Activated naive CD4-positive, alpha-beta T cell treated with anti-CD3 and anti-CD28 coated beads, Interleukin-2, amount 50 U/mL, for 16 hours (primary cell): ENCODE measurements at regions not wholly inside any gene's neighbourhood (a gene's known extent, or its start where the extent isn't known, plus 50 kb on each side); places are given as distances from the start of the nearest gene placed in this dataset.

Experiments
- DNase-seq: peaks from one replicate; pipeline ENCODE4 v3.0.0-alpha.2; 2020

DNA sequence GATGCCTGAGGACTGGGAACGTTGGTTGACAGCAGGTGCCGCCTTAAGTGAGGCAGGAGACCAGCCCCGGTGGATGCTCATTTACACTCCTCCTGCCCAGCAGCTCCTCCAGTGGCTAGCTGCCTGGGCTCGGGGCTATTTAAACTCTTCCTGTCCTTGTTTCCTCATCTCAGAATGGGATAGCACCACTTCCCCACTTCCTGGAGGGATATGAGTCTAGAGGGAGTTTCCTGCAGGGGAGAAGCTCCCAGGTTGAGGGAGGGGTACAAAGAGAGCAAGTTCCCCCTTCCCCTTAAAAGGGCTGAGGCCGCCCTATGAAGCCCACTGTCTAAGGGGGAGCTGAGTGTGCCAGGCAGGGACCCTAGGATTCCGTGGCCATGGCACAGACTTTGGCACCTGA, 311.2 kb downstream of the AACS start:
- no peak for DNase-seq

DNA sequence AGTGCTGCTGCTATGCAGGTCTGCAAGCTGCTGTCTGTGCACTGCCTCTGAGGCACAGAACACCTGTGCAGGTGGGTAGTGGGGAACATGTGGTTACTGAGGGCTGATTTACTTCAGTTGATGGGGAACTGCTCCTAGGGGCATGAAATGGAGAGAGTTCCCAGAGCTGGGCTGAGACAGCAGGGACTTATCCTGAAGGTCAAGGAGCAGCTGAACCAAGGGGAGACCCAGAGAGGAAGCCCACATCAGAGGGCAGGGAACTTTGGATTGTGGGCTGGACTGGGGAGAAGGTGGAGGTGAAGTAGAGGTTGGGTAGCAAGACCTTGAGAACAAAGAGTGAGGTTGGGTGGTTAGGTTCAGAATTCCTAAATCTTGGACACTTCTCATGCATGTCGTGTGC, 311.9 kb downstream of the AACS start:
- no peak for DNase-seq

DNA sequence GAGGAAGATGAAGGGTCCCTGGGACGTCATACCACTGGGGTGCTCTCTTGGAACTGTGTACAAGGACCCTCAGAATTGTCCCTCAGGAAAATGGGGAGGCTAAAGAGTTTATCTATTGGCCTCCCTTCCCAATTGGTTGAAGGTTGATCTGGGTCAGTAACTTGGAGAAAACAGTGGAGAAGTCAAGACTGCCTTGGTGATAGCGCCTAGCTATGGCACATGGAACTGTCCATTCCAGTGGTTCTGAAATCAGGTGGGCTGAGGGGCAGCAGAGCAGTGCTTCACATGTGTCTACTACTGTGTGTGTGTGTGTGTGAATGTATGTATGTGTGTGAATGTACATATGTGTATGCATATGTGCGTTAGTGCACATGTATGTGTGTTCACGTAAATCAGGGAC, 316.1 kb downstream of the AACS start:
- no peak for DNase-seq

DNA sequence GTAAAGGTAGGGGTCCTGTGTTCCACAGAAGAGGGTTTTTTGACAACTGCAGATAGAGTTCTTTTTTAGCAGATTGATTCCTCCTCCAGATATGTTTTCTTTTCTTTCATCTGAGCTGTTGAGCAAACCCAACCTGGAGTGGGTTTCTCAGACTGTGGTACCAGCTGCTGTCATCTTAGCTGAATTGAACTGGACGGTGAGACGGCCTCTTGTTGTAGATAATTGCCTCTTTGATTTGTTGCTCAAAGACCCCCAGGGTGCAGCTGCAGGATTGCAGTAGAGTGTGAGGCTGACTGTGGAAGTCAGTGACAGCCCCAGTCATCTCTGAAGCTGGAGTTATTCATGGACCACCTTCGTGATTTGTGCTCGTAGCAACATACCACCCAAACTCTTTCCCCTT, 317.7 kb downstream of the AACS start:
- DNase-seq: no peak

DNA sequence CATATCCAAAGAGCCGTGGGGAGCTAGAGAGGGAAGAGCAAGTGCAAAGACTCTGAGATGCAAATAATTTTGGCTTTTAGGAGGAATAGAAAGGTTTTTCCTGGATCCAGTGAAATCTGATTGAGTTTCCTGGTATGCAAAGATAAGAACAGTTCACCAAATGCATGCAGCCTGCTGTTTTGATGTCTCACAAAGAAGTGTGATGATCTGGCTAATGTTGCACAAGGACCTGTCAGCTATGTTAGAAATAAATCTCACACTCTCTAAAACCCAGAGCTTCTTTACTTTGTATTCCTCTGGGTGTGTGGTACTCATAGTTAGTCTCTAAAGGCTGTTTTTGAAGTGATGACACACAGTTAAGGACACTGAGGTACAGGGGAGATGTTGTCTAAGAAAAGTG, 321.4 kb downstream of the AACS start:
- DNase-seq: no peak

DNA sequence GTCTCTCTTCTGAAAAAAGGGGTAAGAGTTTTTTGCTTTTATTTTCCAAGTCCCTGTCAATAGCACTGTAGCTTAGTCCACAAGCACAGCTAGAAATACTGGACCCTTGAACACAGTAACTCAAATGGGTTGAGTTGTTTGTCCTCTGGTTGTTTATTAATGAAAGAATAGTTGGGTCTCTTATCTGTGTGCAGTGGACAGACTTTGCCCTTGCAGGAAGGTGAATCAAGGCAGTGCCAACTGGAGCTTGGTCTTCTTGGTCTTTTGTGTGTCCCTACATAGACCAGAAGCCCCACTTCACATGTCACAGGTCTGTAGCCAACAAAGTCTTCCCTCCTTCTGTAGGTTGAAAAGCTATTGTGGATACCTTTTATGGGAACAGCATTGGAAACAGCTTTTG, 322.0 kb downstream of the AACS start:
- no peak for DNase-seq

DNA sequence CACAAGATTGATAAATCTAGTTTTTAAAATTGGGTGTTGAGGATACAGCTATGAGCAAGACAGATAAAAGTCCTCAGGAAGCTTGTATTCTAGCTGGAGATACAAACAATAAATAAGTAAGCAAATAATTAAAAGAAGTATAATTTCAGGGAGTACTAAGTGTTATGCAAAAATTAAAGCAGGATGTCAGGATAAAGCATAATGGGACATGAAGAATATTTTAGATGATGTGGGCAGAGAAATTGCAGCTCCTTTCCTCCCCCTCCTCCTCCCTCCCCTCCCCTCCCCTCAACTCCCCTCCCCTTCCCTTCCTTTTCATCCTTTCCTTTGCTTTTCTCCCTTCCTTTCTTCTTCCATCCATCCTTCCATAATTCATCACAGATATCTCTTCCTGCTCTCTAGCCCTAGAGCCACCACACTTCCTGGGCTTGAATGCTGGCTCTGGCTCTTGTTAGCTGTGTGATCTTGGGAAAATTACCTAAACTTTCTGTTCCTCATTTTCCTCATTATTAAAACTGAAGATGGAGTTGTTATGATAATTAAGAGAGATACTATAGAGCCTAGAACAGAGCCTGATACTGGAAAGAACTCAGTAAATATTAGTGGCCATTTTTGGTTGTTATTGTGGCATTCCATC, 323.9 kb downstream of the AACS start:
- no peak for DNase-seq

DNA sequence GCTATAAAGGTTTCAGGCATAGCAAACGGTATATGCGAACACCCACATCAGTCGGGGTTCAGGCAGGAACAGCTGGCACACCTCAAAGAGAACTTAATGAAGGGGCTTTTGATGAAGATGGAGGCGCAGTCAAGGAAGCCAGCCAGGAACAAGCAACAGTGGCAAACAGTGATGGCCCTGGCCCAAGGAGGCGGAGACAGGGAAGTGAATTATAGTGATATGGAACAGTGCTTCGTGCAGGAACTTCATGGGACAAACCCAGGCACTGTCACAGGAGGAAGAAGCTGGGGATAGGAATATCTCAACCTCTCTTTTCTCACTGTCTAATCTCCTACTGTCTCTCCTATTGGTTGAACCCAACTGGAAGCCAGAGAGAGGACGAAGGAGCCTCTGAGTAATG, 328.3 kb downstream of the AACS start:
- DNase-seq: no peak

DNA sequence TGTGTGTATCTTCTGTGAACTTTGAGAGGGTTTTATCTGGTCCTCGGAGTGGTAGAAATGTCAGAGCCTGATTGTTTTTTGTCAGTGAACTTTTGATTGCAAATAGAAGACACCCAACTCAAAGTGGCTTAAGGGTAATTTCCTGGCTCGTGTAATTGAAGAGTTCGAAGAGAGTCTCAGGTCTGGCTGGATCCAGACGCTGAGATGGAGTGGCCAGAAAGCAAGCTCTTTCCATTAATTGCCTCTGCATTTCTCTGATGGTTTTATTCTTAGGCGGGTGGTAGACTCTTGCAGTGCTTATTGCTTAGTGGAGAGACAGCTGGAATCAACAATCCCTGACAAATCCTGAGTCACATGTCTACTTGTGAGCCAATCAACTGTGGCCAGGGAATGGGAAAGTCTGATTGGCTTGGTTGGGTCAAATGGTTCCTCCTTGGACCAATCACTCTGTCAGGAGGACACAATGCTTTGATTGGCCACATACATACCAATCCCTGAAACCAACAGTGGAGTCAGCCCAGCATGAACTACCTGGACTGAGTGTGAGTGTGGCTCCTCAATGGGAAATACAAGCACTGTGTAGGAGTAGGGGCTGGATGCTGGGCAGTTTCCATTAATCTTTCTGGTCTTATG, 330.5 kb downstream of the AACS start:
- no peak for DNase-seq

DNA sequence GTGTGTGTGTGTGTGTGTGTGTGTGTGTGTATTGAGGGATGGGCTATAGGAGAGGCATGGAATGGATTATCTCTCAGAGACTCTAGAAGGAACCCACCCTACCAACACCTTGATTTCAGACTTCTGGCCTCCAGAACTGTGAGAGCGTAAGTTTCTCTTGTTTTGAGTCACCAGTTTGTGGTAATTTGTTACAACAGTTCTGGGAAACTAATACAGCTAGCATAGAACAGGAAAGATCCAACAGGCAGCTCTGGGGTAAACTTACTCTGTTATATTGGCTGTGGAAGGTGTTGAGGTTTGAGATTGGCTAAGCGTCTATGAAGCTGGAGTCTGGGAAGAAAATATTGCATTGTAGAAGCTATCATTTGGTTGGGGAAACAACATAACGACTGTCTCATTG, 334.3 kb downstream of the AACS start:
- no peak for DNase-seq

DNA sequence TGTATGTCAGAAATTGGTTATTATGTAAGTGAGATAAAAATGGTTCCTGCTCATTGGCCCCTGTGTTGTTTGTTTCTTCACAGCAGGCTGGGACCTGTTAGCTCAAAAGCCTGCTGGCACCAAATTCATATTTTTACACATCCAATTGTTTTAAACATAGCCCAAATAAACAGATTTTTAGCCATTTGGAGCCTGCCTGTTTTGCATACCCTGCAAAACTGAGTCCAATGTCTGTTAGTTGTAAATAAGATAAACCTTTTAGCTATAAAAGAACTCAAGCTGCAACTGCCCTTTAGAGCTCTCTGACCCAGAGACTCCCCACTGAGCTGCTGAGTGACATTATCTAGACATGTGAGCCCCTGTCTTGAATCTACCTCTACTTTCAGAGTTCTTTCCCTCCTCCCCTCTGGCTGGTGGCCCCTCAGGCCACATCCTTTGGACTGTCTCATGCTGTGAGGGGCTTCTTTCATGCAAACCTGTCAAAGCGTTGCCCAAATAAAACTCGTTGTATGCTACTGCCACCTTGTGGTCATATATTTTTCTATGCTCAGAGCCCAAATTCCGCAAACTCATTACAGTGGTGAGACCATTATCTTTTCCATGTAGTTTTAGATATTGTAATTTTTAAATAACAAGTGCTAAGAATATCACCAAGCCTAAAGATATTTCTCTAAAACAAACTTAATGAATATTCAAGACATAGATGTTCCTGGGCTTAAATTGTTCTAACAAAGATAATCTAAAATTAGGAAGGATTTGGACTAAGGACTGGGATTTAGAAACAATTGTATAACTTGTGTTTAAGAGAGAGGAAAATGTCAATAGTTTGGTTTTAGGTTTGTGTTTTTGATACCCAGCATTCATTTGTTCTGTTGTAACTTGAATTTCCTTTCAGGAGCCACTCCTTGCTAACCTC, 337.9 kb downstream of the AACS start:
- DNase-seq: no peak

DNA sequence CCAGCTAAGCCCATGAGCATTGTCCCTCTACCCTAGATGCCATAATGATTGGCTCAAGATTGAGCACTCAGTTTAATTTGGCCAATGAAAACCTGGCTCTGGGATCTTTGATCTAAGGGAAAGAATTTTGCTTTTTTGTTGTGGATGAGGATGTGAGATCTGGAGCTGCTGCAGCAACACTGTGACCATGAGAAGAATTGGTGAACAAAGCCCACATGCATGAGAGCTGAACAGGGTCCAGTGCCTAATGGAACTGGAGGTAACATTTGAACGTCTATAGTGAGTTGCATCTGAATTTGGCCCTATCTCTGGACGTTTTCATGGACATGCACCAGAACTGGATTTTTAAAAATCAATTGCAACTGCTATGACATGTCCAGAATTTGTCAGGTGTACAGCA, 338.6 kb downstream of the AACS start:
- DNase-seq: no peak

DNA sequence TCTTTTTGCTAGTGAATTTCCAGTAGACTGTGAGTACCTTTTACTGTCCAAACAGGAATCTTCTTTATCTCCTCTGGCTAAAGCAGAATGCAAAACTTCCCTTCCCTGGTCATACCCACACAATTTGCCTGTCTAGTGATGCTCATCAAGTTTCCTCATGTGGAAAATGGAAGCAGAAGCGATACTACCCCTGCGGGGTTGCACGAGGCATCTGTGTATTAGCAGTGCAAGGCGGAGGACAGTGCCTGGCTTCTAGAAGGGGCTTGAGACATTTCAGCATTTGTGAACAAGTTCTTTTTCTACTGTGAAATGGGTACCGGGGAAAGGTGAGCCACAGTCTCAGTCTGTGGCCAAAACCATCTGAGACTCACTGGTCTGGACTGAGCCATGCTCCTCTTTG, 340.9 kb downstream of the AACS start:
- DNase-seq: no peak

DNA sequence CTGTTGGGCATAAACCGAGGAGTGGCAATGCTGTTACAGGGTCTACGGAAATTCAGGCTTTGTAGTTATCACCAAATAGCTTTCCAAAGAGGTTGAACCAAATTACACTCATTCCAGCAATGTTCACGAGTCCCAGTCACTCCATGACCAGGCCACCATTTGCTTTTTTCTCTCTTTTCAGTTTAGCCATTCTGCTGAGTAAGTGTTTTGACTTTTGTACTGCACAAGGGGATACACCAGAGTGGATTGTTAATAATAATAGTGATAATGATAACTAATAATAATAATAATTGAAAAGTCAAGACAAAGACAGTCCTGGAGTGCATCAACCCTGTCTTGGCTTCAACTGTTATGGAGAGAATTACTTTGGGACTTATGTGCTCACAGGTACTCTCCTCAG, 343.5 kb downstream of the AACS start:
- no peak for DNase-seq

DNA sequence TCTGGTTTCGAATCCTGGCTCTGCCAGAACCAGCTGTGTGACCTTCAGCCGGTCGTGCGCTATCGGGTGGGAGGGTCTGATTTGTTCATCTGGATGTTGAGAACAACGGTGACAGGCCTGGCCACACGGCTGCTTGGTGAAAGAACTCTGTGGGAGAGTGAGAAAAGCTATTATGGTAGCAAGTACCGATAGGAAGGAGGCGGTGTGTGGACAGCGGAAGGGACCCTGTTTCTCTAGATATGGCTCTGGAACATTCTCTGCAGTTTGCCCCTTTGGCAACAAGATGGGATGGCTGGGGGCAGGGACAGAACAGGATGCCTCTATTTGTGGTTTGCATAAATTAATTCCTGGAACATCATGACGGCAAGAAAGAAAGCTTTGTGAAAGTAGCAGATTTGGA, 347.3 kb downstream of the AACS start:
- no peak for DNase-seq

DNA sequence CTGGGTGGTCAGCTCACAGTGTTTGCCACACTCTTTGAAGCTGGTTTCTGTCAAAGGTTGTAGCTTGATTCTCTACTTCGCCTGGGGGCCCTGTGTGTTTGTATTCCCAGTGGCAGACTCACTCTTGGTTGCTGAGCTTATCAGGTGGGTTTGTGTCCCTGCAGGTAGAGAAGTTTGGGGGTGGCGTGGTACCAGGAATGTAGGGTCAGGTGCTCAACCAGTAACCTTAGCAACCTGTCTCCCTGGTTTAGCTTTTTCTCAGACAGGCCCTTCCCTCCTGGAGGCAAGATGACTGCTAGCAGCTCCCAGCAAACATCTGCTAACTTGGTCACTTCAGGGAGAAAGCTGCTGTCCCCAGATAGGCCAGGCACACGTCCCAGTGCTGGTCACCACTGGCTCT, 352.2 kb downstream of the AACS start:
- no peak for DNase-seq

DNA sequence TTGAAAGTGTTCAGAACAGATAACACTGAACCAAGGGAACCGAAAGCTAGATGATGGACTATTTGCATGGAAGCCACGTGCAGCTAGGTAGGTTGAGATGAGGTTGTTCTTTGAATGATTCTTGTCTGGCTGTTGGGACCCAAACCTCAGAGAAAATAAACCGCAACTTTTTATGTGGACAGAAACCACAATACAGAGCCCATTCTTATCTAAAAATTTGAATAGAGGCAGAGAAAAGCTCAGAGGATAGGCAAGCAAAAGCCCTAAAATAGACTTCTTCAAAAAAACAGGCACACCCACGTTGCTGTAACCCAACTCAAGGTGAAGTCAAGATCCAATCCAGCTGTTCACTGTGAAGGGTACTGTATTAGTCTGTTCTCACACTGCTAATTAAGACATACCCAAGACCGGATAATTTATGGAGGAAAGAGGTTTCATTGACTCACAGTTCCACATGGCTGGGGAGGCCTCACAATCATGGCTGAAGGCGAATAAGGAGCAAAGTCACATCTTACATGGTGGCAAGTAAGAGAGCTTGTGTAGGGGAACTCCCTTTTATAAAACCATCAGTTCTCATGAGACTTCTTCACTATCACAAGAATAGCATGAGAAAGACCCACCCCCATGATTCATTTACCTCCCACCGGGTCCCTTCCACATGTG, 353.8 kb downstream of the AACS start:
- no peak for DNase-seq

DNA sequence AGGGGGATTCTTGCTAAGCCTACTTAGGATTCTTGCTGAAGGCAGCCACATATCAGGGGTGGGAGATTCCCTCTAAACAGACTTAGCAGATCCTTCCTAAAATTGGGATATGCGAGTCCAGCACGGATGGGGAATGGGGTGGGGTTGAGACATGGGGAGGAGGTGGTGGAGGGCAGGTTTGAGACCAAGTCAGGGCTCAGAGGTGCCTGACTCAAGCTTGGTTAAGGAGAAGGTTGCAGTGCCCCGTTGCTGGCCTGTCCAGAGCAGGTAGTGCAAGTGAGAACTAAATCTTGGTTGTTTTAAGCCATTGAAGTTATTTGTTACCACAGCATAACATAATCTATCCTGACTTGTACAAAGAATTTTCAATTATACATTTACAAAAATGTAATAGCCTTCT, 359.7 kb downstream of the AACS start:
- no peak for DNase-seq

DNA sequence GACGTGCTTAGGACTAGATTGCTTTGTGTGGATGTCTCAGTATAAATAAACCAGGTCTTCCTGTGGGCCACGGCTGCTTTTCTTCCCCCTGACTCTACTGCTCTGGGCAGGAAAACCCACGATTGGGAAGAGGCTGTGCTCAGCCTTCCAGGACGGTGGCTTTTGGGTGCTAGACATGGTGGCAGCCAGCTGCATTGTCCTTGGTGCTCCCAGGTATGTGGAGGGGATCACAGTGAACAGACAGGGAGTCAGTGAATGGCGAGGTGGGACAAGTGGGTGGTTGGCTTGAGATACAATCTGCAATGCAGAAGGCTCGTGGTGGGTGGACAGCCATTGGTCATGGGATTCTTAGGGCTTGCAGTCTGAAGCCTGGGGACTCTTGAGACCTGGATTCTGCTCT, 366.3 kb downstream of the AACS start:
- DNase-seq: no peak

DNA sequence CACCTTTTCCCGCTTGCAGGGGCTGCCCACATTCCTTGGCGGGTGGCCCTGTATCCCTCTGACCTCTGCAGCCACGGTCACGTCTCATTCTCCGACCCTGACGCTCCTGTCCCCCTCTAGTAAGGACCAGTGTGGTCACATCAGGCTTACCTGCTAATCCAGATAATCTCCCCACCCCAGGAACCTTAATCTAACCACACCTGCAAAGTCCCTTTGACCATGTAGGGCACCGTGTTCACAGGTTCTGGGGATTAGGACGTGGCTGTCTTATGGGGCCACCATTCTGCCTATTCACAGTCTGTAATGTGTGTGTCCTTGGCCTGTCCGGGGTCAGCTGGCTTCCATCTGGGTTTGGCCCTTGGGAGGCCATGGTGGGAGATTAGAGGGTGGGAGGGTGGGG, 368.9 kb downstream of the AACS start:
- no peak for DNase-seq

DNA sequence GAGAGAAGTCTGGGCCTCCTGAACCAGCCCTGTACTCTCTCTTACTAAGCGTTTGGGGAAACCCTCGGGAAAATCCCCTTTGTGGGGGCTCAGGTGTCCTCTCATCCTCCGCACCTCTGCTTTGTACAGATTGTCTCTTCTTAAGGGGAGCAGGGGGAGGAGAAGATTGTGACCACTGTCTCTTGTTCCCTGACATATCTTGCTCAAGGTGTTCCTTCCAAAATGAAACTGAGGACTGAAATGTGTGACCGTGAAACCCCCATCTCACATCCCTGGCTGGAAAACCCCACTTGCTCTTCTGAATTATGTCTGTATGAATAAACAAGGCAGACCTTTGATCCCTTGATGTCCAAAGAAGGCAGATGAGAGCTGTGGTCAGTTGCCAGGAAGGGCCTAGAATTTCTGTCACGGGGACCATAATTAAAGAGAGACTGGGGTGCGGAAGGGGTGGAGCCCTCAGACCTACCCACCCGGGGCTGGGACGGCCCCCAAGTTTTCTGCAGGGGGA, 369.8 kb downstream of the AACS start:
- DNase-seq: no peak

DNA sequence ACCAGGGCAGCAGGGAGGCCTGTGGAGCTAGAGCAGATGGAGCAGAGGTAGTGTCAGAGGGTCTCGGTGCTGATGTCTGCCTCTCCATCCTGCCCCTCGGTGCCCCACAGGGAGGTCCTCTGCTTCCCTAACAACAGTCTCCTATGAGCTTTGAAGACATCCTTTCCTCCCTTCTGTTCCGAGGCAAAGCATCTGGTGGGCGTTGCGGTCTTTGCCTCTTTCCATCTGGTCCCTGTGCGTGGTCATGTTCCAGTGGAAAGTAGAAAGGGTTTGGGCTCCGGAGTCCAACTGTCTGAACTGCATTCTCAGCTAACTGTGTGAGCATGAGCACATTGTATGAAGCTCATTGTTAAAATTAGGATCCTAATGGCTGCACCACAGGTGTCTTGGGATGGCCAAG, 370.6 kb downstream of the AACS start:
- no peak for DNase-seq

DNA sequence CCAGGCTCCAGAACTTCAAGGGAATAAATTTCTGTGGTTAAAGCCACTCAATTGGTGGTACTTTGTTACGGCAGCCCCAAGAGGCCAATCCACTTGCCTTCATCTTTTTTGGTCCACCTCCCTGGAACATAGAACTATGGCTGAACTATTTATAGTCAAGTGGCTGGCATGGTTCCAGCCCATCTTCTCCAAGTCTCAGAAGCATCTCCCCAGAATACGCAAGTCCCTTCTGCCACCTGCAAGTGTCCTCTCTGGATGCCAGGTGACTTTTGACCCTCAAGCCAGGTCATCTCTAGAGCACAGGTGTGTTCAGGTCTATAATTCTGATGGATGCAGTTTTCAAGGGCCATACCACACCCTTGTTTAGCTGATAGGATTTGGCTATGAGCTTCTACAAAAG, 371.5 kb downstream of the AACS start:
- no peak for DNase-seq

DNA sequence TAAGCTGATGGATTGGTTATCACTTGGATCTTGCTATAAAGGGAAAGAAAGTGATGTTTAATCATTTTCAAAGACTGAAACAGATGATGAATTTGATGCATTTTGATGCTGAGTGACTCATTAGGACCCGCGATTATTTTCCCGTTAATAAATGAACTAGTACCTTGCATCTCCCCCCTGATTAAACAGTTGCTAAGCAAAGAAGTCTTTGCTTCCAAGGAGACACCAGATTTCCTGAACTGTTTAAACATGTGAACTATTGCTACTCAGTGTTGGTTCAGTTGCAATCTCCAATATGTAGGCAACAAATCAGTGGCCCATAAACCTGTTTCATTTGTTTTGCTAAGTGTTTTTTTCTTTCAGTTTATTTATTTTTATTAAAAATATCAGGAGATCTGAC, 375.2 kb downstream of the AACS start:
- DNase-seq: no peak
